Stimulated activated effector memory CD8-positive, alpha-beta T cell treated with anti-CD3 and anti-CD28 coated beads, Interleukin-12 subunit alpha, Interleukin-12 subunit beta, amount 100 ng/mL, for 72 hours (primary cell): ENCODE measurements at regions not wholly inside any gene's neighbourhood (a gene's known extent, or its start where the extent isn't known, plus 50 kb on each side); places are given as distances from the start of the nearest gene placed in this dataset.
"Not testable (repeated sequence)": the region's sequence is repeated elsewhere in the genome, so short reads cannot be mapped to it uniquely, and the experiment has no call there.

Experiments used
- ATAC-seq: fragments of 150-1000 bp; cut with Tn5 transposase; 2 replicates; pipeline ENCODE4 v1.10.0; 2021
- DNase-seq, 2 donors: peaks; one replicate each; pipeline ENCODE4 v3.0.0; 2021 to 2022; ENCODE audit warnings: low spot score in 2 of 2
- H3K27ac Mint-ChIP-seq: one replicate; pipeline ENCODE4 v1.8.0; 2022; ENCODE audit warnings: mild to moderate bottlenecking, mixed read lengths
- H3K36me3 Mint-ChIP-seq: one replicate; pipeline ENCODE4 v1.8.0; 2022; ENCODE audit warnings: mild to moderate bottlenecking, mixed read lengths
- H3K4me1 Mint-ChIP-seq: one replicate; pipeline ENCODE4 v1.8.0; 2022; ENCODE audit warnings: mixed read lengths
- H3K4me3 Mint-ChIP-seq: one replicate; pipeline ENCODE4 v1.8.0; 2022; ENCODE audit warnings: mild to moderate bottlenecking, mixed read lengths
- H3K9me3 Mint-ChIP-seq: one replicate; pipeline ENCODE4 v1.8.0; 2022; ENCODE audit warnings: mixed read lengths

DNA sequence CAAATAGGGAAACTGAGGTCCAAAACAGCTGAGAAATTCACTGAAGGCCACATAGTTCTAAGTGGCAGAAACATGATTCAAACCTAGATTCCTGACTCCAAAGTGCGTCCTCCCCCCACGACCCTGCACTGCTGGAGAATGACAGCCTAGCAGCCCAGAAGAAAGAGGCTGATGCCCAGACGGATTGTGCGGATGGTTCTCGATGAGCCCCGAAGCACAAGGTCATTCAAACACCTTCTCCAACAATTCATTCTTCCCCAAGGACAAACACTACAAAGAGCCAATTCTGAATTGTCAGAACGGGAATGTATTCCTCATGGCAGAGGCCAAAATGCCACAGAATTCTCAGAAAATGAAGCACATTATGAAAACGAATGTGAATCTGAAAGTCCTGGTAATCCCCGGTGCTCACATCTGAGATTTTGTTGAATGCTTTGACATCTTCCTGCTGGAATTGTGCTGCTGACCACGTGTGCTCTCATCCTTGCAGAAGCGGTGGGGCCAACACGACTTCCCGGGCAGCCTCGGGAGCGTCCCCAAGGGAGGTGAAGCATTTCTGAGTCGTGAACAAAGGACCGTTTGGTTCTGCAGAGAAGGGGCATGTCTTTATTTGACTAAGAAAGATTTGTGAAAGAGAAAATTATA, 337.0 kb downstream of the EIPR1 start:
- H3K4me3 Mint-ChIP-seq = no peak overlapping the region
- no peak for DNase-seq
- H3K9me3 Mint-ChIP-seq = no peaks in the 10 kb centered on the region
- H3K4me1 Mint-ChIP-seq = no peaks in the 10 kb centered on the region
- H3K27ac Mint-ChIP-seq = no peak overlapping the region
- no peak for ATAC-seq
- H3K36me3 Mint-ChIP-seq = no peaks in the 10 kb centered on the region

- H3K4me3 Mint-ChIP-seq = no peak overlapping the region
- H3K9me3 Mint-ChIP-seq = no peaks in the 10 kb centered on the region
- no peak overlapping the region for H3K27ac Mint-ChIP-seq
- ATAC-seq = no peak
- DNase-seq = no peak
- no peaks in the 10 kb centered on the region for H3K4me1 Mint-ChIP-seq
- no peaks in the 10 kb centered on the region for H3K36me3 Mint-ChIP-seq
Observed at GRCh38 chr2:3040066-3040428, 337.6 kb downstream of the EIPR1 start.

DNA sequence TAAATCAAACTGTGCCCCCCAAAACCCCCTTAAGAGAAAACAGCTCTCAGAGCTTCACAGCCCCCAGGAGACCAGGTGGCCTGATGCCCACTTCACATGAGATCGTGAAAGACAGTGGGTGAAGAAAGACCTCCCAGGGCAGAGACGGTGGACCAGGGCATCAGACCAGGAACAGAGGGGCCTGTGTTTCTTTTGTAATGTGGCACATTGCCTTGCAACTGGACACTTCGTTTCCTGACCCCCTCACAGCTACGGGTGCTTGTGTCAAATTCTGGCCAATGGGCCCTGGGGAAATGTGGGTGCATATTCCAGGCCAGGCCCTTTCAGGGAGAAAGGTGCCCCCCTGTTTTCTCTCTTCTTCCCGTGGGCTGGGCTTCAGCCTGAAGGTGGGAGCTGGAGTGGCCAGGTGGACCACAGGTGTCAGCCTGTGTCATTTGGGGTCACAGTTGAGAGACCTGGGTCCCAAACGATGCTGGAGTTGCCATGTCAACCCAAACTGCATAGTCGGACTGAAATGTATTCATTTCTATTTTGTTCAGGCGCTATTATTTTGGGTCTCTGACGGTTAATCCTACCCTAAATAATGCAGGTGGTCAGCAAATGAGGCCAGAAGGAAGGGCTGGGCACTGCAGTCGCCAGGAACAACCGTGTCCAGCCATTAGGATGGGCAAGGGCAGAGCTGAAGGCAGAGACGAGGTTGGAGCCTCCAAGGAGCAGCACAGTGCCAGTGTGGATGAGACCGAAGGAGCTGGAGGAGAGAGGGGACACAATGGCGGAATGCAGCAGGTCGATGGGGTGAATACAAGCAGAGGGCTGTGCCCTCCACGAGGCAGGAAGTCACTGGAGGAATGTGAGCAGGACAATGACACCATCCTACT, 338.2 kb downstream of the EIPR1 start:
- no peaks in the 10 kb centered on the region for H3K4me1 Mint-ChIP-seq
- no peaks in the 10 kb centered on the region for H3K9me3 Mint-ChIP-seq
- no peak overlapping the region for H3K4me3 Mint-ChIP-seq
- DNase-seq (peak in 1 of 2 donors; percentile 8), ATAC-seq (no peak)
- H3K27ac Mint-ChIP-seq = no peak overlapping the region
- H3K36me3 Mint-ChIP-seq = no peaks in the 10 kb centered on the region

DNA sequence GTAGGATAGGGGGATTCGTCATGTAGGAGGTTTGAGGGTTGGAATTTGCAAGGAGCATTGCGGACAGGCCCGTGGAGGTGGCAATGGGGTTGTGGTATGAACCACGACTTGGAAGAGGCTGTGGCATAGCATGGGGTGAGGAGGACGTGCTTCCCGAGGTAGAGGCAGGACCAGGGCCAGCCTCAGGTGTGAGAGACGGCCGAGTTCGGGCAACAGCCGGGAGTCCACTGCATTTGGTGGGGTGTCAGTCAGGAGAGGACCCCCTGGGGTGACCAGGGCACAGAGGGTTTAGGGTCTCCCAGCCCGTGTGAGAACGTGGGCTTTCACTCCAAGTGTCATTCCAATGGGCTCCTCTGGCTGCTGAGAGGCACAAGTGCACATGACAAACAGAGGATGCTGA, 339.0 kb downstream of the EIPR1 start:
- ATAC-seq (no peak), DNase-seq (peak in 1 of 2 donors; percentile 25)
- Mint-ChIP-seq H3K9me3 (no peaks in the 10 kb centered on the region), H3K4me1 (no peaks in the 10 kb centered on the region), H3K4me3 (no peak overlapping the region), H3K27ac (no peak overlapping the region), H3K36me3 (no peaks in the 10 kb centered on the region)

GRCh38 chr2:3037196-3038194, 340.1 kb downstream of the EIPR1 start:
- Mint-ChIP-seq H3K27ac (no peak overlapping the region), H3K4me1 (no peaks in the 10 kb centered on the region), H3K36me3 (no peaks in the 10 kb centered on the region), H3K4me3 (no peak overlapping the region), H3K9me3 (peaks cover 2% of the 10 kb centered on the region)
- ATAC-seq (no peak), DNase-seq (peak in 1 of 2 donors; percentile 15)

GRCh38 chr2:3036432-3037125, 341.0 kb downstream of the EIPR1 start:
- no peaks in the 10 kb centered on the region for H3K36me3 Mint-ChIP-seq
- no peaks in the 10 kb centered on the region for H3K4me1 Mint-ChIP-seq
- H3K9me3 Mint-ChIP-seq = peaks cover 2% of the 10 kb centered on the region
- peak in 1 of 2 donors; percentile 32 for DNase-seq
- H3K4me3 Mint-ChIP-seq = no peak overlapping the region
- H3K27ac Mint-ChIP-seq = no peak overlapping the region
- ATAC-seq = no peak

DNA sequence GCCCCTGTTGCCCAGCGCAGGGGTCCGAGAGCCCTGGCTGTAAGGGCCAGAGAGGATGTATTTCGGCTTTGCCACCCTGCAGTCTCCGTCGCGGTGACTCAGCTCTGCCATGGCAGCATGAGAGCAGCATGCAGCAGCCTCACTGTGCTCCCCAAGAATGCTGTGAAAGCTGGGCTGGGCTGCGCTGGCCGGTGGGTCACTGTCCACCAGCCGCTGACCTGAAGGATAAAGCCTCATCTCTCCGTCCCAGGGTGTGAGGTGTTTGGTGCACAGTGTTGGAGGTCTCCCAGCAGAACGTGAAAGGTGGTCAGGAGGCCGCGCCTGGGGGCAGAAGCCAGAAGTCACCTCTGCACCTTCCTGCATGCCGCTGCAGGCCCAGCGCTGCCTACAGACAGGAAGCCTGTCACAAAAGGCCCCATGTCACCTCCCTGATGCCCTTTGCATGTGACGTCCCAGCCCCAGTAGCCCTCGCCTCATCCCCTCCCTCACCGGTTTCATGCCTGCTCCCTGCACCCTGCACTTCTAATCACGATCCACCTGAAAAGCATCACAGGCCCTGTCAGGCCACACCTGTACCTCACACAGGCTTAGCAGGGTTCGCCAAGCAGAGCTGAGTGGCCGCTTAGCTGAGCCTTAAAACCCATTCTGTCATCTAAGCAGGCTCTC, 342.1 kb downstream of the EIPR1 start:
- H3K36me3 Mint-ChIP-seq = no peaks in the 10 kb centered on the region
- no peak overlapping the region for H3K4me3 Mint-ChIP-seq
- peak; percentile 14 for ATAC-seq
- peak in 1 of 2 donors; percentile 40 for DNase-seq
- H3K4me1 Mint-ChIP-seq = no peaks in the 10 kb centered on the region
- no peak overlapping the region for H3K27ac Mint-ChIP-seq
- peaks cover 2% of the 10 kb centered on the region for H3K9me3 Mint-ChIP-seq

DNA sequence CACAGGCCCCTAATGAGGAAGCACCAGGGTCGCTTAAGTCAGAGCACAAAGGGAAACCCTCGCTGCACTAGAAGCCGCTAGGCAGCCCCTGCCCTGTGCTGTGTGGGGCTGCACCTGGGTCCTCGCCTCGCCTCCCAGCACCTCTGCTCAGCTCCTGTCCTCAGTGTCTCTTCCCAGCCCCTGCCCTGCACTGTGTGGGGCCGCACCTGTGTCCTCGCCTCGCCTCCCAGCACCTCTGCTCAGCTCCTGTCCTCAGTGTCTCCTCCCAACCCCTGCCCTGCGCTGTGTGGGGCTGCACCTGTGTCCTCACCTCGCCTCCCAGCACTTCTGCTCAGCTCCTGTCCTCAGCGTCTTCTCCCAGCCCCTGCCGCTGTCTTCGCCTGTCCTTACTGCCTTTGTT, 342.8 kb downstream of the EIPR1 start:
- H3K4me1 Mint-ChIP-seq = no peaks in the 10 kb centered on the region
- no peaks in the 10 kb centered on the region for H3K36me3 Mint-ChIP-seq
- peak; percentile 35 for ATAC-seq

GRCh38 chr2:3034396-3034795, 343.2 kb downstream of the EIPR1 start:
- Mint-ChIP-seq H3K4me1 (no peaks in the 10 kb centered on the region), H3K4me3 (no peak overlapping the region), H3K9me3 (peaks cover 2% of the 10 kb centered on the region), H3K27ac (no peak overlapping the region), H3K36me3 (no peaks in the 10 kb centered on the region)
- DNase-seq (no peak), ATAC-seq (peak; percentile 16)

More for the DNA sequence above, 342.8 kb downstream of the EIPR1 start:
- H3K9me3 Mint-ChIP-seq = peaks cover 2% of the 10 kb centered on the region
- DNase-seq = no peak
- no peak overlapping the region for H3K27ac Mint-ChIP-seq
- no peak overlapping the region for H3K4me3 Mint-ChIP-seq

DNA sequence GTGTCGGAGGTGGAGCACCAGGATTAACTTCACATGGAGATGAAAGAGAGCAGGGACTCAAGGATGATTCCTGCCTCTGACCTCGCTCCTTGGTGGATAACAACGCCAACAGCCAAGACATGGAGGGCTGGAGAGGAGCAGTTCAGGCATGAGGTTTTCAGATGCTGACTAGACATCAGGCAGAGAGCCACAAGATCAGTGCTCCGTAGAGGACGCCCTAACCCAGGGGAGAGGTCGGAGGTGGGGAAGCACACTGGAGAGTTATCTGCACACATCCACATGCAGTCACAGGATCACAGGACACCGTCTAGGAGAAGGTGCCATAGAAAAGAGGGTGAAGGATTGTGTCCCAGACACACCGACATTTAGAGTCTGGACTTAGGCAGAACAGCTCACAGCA, 344.3 kb downstream of the EIPR1 start:
- no peak overlapping the region for H3K27ac Mint-ChIP-seq
- ATAC-seq = no peak
- DNase-seq = no peak
- H3K9me3 Mint-ChIP-seq = peaks cover 2% of the 10 kb centered on the region
- no peaks in the 10 kb centered on the region for H3K36me3 Mint-ChIP-seq
- H3K4me3 Mint-ChIP-seq = no peak overlapping the region
- H3K4me1 Mint-ChIP-seq = no peaks in the 10 kb centered on the region

DNA sequence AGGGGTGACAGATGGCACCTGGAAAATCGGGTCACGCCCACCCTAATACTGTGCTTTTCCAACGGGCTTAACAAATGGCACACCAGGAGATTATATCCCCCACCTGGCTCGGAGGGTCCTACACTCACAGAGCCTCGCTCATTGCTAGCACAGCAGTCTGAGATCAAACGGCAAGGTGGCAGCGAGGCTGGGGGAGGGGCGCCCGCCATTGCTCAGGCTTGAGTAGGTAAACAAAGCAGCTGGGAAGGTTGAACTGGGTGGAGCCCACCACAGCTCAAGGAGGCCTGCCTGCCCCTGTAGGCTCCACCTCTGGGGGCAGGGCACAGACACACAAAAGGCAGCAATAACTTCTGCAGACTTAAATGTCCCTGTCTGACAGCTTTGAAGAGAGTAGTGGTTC, 346.8 kb downstream of the EIPR1 start:
- DNase-seq, ATAC-seq, H3K9me3 Mint-ChIP-seq, H3K27ac Mint-ChIP-seq, H3K4me3 Mint-ChIP-seq, H3K36me3 Mint-ChIP-seq, H3K4me1 Mint-ChIP-seq: not testable (repeated sequence)

DNA sequence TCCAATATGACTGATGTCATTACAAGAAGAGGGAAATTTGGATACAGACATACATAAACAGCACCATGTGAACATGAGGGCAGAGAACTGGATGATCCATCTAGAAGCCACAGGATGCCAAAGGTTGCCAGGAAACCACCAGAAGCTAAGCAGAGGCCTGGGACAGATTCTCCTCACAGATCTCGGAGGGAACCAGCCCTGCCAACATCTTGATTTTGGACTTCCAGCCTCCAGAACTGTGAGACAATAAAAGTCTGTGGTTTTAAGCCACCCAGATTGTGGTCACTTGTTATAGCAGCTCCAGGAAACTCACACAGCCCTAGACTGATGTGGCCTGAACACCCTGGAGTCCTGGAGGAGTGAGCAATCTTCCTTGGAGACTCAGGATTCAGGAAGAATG, 351.6 kb downstream of the EIPR1 start:
- no peak overlapping the region for H3K27ac Mint-ChIP-seq
- DNase-seq = peak in 1 of 2 donors; percentile 20
- H3K36me3 Mint-ChIP-seq = no peaks in the 10 kb centered on the region
- no peak overlapping the region for H3K4me3 Mint-ChIP-seq
- H3K4me1 Mint-ChIP-seq = no peaks in the 10 kb centered on the region
- ATAC-seq = no peak
- peaks cover 2% of the 10 kb centered on the region for H3K9me3 Mint-ChIP-seq

DNA sequence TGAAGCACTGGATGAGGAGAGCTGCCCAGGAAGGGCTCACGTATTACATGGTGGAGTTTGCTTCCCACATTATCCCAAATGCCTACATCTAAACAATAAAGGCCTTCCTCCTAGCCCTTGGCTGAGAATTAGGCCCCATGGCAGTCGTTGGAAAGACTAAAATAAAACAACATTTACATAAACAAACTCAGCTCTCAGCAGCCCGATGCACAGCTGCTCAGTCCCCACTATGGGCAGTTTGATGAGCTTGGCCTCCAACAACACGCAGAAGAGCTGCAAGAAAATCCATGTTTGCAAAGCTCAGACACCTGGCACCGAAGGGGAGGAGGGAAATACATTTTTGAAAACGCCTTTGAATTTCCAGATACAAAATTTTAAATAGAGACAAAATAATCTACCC, 352.4 kb downstream of the EIPR1 start:
- DNase-seq (peak in 1 of 2 donors; percentile 7), ATAC-seq (no peak)
- no peaks in the 10 kb centered on the region for H3K4me1 Mint-ChIP-seq
- H3K4me3 Mint-ChIP-seq = no peak overlapping the region
- peaks cover 2% of the 10 kb centered on the region for H3K9me3 Mint-ChIP-seq
- no peaks in the 10 kb centered on the region for H3K36me3 Mint-ChIP-seq
- no peak overlapping the region for H3K27ac Mint-ChIP-seq

DNA sequence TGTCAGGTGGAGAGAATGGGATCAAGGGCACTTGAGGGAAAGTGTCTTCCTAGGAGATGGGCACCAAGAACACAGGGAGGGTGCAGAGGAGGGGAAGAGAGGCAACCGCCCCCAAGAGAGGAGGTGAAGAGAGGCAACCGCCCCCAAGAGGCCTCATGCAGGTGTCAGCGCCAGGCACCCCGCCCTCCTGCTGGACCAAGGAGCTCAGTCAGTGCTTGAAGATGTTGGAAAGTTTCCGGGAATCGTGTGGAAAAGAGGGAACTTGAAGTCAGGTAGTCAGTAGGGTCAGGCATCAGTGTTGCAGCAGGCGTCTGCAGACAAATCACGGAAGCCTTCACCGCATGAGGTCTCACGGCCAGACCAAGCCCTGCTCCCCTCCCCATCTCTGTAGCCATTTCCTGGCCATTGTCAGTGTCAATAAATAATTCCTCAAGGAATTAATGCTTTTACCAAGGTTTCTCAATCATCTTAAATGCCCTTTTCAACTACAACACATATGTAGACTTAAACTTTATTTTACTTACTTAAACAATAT, 353.1 kb downstream of the EIPR1 start:
- H3K36me3 Mint-ChIP-seq = no peaks in the 10 kb centered on the region

More for the DNA sequence above, 353.1 kb downstream of the EIPR1 start:
- Mint-ChIP-seq H3K4me3 (no peak overlapping the region), H3K9me3 (peaks cover 2% of the 10 kb centered on the region), H3K4me1 (no peaks in the 10 kb centered on the region), H3K27ac (no peak overlapping the region)
- peak in 1 of 2 donors; percentile 20 for DNase-seq
- ATAC-seq = no peak
